Liver (tissue), 8 donors: ENCODE measurements at regions not wholly inside any gene's neighbourhood (a gene's known extent, or its start where the extent isn't known, plus 50 kb on each side); places are given as distances from the start of the nearest gene placed in this dataset.

Source experiments
- DNase-seq: peaks from one replicate; pipeline ENCODE4 v3.0.0-alpha.2; 2017; ENCODE audit warnings: low spot score
- H3K27ac ChIP-seq, 2 donors: one replicate each; pipeline ENCODE4 v1.7.0; 2013; ENCODE audit warnings: inconsistent platforms in 2 of 2, low read length in 2 of 2, control low read depth in 1 of 2, low read depth in 1 of 2, mild to moderate bottlenecking in 1 of 2
- H3K27me3 ChIP-seq, 4 donors: one replicate each; pipeline versions ENCODE4 v1.6.1 to v1.7.0; 2013; ENCODE audit warnings: low read length in 3 of 4, inconsistent platforms in 1 of 4, mild to moderate bottlenecking in 1 of 4, moderate library complexity in 1 of 4; ENCODE audit not compliant: control insufficient read depth in 4 of 4, insufficient read depth in 4 of 4
- H3K36me3 ChIP-seq, 4 donors: one replicate each; pipeline versions ENCODE4 v1.6.1 to v1.7.0; 2013; ENCODE audit warnings: low read length in 3 of 4, mild to moderate bottlenecking in 3 of 4, low read depth in 1 of 4, moderate library complexity in 1 of 4; ENCODE audit not compliant: control insufficient read depth in 4 of 4, insufficient read depth in 3 of 4
- H3K4me1 ChIP-seq, 4 donors: one replicate each; pipeline versions ENCODE4 v1.6.1 to v1.7.0; 2013; ENCODE audit warnings: low read length in 3 of 4, mild to moderate bottlenecking in 3 of 4, moderate library complexity in 1 of 4; ENCODE audit not compliant: control insufficient read depth in 4 of 4, insufficient read depth in 4 of 4
- H3K4me3 ChIP-seq, 3 donors: one replicate each; pipeline versions ENCODE4 v1.6.1 to v1.7.0; 2013; ENCODE audit warnings: low read length in 3 of 3, control low read depth in 1 of 3, low read depth in 1 of 3, mild to moderate bottlenecking in 1 of 3
- H3K9ac ChIP-seq, 2 donors: one replicate each; pipeline ENCODE4 v1.7.0; 2013; ENCODE audit warnings: low read length in 2 of 2, mild to moderate bottlenecking in 2 of 2, moderate library complexity in 2 of 2, control low read depth in 1 of 2, low read depth in 1 of 2
- H3K9me3 ChIP-seq, 4 donors: one replicate each; pipeline versions ENCODE4 v1.6.1 to v1.7.0; 2013; ENCODE audit warnings: low read length in 3 of 4; ENCODE audit not compliant: control insufficient read depth in 4 of 4
- EGR1 ChIP-seq, 2 donors: IDR thresholded peaks; 2 replicates each; pipeline ENCODE4 v1.6.1; 2016 to 2018; ENCODE audit warnings: antibody characterized with exemption in 2 of 2, low read depth in 2 of 2
- FOXA1 ChIP-seq: IDR thresholded peaks from 2 replicates; pipeline ENCODE4 v1.6.1; 2016; ENCODE audit warnings: antibody characterized with exemption
- FOXA2 ChIP-seq: IDR thresholded peaks from 2 replicates; pipeline ENCODE4 v1.6.1; 2016; ENCODE audit warnings: antibody characterized with exemption
- GABPA ChIP-seq, 2 donors: IDR thresholded peaks in 1 of 2; conservative IDR thresholded peaks in 1 of 2; 2 replicates each; pipeline ENCODE4 v1.6.1; 2016; ENCODE audit warnings: antibody characterized with exemption in 2 of 2, mild to moderate bottlenecking in 1 of 2, moderate library complexity in 1 of 2
- HNF4A ChIP-seq, 2 donors: conservative IDR thresholded peaks; 2 replicates each; pipeline ENCODE4 v1.6.1; 2016; ENCODE audit warnings: antibody characterized with exemption in 2 of 2, mild to moderate bottlenecking in 2 of 2
- HNF4G ChIP-seq: IDR thresholded peaks from 2 replicates; pipeline ENCODE4 v1.6.1; 2016; ENCODE audit warnings: antibody characterized with exemption
- JUND ChIP-seq, 2 donors: IDR thresholded peaks; 2 replicates each; pipeline ENCODE4 v1.6.1; 2016; ENCODE audit warnings: antibody characterized with exemption in 2 of 2
- NR2F2 ChIP-seq: IDR thresholded peaks from 2 replicates; pipeline ENCODE4 v1.6.1; 2016; ENCODE audit warnings: antibody characterized with exemption
- RAD21 ChIP-seq, 2 donors: IDR thresholded peaks; 2 replicates each; pipeline ENCODE4 v1.6.1; 2016; ENCODE audit warnings: antibody characterized with exemption in 2 of 2, mild to moderate bottlenecking in 2 of 2
- RXRA ChIP-seq, 2 donors: IDR thresholded peaks; 2 replicates each; pipeline ENCODE4 v1.6.1; 2017 to 2018; ENCODE audit warnings: antibody characterized with exemption in 2 of 2, mild to moderate bottlenecking in 1 of 2
- SP1 ChIP-seq: IDR thresholded peaks from 2 replicates; pipeline ENCODE4 v1.6.1; 2018; ENCODE audit warnings: antibody characterized with exemption, mild to moderate bottlenecking
- TAF1 ChIP-seq: conservative IDR thresholded peaks from 2 replicates; pipeline ENCODE4 v1.6.1; 2016; ENCODE audit warnings: antibody characterized with exemption, mild to moderate bottlenecking
- YY1 ChIP-seq: IDR thresholded peaks from 2 replicates; pipeline ENCODE4 v1.6.1; 2016; ENCODE audit warnings: antibody characterized with exemption, mild to moderate bottlenecking
- ZBTB33 ChIP-seq: IDR thresholded peaks from 2 replicates; pipeline ENCODE4 v1.6.1; 2016; ENCODE audit warnings: antibody characterized with exemption
- WGBS: extraction: QIAGEN DNeasy Blood & Tissue Kit; methylation state at CpG from one replicate; pipeline ENCODE4 v1.1.7; 2013; 5-methylcytosine and 5-hydroxymethylcytosine counted together
- TF ChIP-seq, protein P1 (sequence below): IDR thresholded peaks from 2 replicates; pipeline ENCODE4 v1.6.1; 2016; ENCODE audit warnings: antibody characterized with exemption
- TF ChIP-seq, protein P2 (sequence below): IDR thresholded peaks from 2 replicates; pipeline ENCODE4 v1.6.1; 2016; ENCODE audit warnings: antibody characterized with exemption
- TF ChIP-seq, protein P3 (sequence below): fragments of 150-350 bp; IDR thresholded peaks from 2 replicates; pipeline ENCODE4 v1.5.1; 2017; ENCODE audit warnings: improper control_type of control experiment, low read depth, low read length; ENCODE audit not compliant: missing input control
- donor health status: healthy.
- donor health status: healthy.
- donor health status: healthy.
- donor health status: healthy.
- donor health status: healthy.

- no peaks in the 10 kb centered on the region for H3K27me3 ChIP-seq
- no peak overlapping the region for H3K27ac ChIP-seq
- TF ChIP-seq GABPA (IDR thresholded peaks at IDR 0.05 in 1 of 2, conservative IDR thresholded peaks at IDR 0.05 in 1 of 2) (no peak), FOXA2 (no peak), JUND (IDR thresholded peaks at IDR 0.05) (no peak), TAF1 (no peak), RAD21 (IDR thresholded peaks at IDR 0.05) (no peak)
- no peak overlapping the region for H3K4me3 ChIP-seq
- H3K9me3 ChIP-seq = no peaks in the 10 kb centered on the region
- no peak overlapping the region for H3K9ac ChIP-seq
- H3K4me1 ChIP-seq = peaks cover 0 to 14% (median 6%) of the 10 kb centered on the region in 4 donors
- H3K36me3 ChIP-seq = no peaks in the 10 kb centered on the region
- 91% methylated on average over 4 of the region's 4 CpGs for WGBS
- DNase-seq = no peak
These were observed 843.1 kb downstream of the STIM2 start for GRCh38 chr4:27703771-27704170.

DNA sequence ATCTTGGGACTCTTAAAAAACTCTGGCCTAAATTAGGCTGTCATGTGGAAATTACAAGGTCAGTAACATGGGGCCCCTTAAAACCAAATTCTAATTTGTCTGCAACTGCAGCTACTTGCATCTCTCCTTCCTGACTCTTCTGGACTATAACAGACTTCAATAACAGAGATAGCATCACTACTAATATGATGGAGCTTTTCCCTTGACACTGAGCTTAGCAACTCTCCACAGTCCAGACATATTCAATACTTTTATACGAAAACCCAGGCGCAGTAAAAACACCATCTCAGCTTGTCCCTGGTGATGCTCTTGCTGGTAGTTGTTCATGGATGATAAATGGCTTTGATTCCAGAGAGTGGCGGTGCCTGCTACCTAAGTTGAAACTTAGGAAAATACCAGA, 850.4 kb downstream of the STIM2 start:
- H3K4me1 ChIP-seq = no peaks in the 10 kb centered on the region
- WGBS = 95% methylated on average over 3 of the region's 3 CpGs
- no peak for DNase-seq

More for the DNA sequence above, 850.4 kb downstream of the STIM2 start:
- Histone ChIP-seq H3K27me3 (no peaks in the 10 kb centered on the region), H3K36me3 (no peaks in the 10 kb centered on the region), H3K27ac (no peak overlapping the region), H3K4me3 (no peak overlapping the region), H3K9ac (no peak overlapping the region), H3K9me3 (no peaks in the 10 kb centered on the region)
- TF ChIP-seq EGR1 (IDR thresholded peaks at IDR 0.05; ENCODE audit: low read depth in 2 of 2) (no peak), YY1 (no peak), NR2F2 (no peak), JUND (IDR thresholded peaks at IDR 0.05) (no peak), HNF4G (no peak), ZBTB33 (no peak), FOXA2 (no peak), HNF4A (conservative IDR thresholded peaks at IDR 0.05) (no peak), RXRA (IDR thresholded peaks at IDR 0.05) (no peak), FOXA1 (no peak), GABPA (IDR thresholded peaks at IDR 0.05 in 1 of 2, conservative IDR thresholded peaks at IDR 0.05 in 1 of 2) (no peak), TAF1 (no peak), RAD21 (IDR thresholded peaks at IDR 0.05) (no peak), SP1 (no peak)
- TF ChIP-seq, protein P1, sequence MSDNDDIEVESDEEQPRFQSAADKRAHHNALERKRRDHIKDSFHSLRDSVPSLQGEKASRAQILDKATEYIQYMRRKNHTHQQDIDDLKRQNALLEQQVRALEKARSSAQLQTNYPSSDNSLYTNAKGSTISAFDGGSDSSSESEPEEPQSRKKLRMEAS = no peak
- TF ChIP-seq, protein P2, sequence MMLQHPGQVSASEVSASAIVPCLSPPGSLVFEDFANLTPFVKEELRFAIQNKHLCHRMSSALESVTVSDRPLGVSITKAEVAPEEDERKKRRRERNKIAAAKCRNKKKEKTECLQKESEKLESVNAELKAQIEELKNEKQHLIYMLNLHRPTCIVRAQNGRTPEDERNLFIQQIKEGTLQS = no peak
- TF ChIP-seq, protein P3, sequence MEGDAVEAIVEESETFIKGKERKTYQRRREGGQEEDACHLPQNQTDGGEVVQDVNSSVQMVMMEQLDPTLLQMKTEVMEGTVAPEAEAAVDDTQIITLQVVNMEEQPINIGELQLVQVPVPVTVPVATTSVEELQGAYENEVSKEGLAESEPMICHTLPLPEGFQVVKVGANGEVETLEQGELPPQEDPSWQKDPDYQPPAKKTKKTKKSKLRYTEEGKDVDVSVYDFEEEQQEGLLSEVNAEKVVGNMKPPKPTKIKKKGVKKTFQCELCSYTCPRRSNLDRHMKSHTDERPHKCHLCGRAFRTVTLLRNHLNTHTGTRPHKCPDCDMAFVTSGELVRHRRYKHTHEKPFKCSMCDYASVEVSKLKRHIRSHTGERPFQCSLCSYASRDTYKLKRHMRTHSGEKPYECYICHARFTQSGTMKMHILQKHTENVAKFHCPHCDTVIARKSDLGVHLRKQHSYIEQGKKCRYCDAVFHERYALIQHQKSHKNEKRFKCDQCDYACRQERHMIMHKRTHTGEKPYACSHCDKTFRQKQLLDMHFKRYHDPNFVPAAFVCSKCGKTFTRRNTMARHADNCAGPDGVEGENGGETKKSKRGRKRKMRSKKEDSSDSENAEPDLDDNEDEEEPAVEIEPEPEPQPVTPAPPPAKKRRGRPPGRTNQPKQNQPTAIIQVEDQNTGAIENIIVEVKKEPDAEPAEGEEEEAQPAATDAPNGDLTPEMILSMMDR = no peak
